SK-N-SH (cell line): ENCODE measurements at regions not wholly inside any gene's neighbourhood (a gene's known extent, or its start where the extent isn't known, plus 50 kb on each side); places are given as distances from the start of the nearest gene placed in this dataset.

Experiments used
- CTCF ChIA-PET: fragments of 300-600, 350-600 bp; formaldehyde crosslinking; extraction: SDS; loops from one replicate; lab custom pipeline; 2021; lab: Yijun Ruan, JAX
- POLR2A ChIA-PET: fragments of 350-600 bp; sonication (Branson Sonifier 250); formaldehyde crosslinking; extraction: SDS; loops from one replicate; lab custom pipeline; 2020; ENCODE audit warnings: antibody characterized with exemption, inconsistent platforms; lab: Yijun Ruan, JAX
- DNase-seq: peaks from one replicate; pipeline ENCODE4 v3.0.0; 2012
- H2AFZ ChIP-seq: fragments of 200-600 bp; sonication (generic); 2 replicates; pipeline ENCODE4 v1.8.1; 2016; ENCODE audit warnings: antibody characterized with exemption, mild to moderate bottlenecking, low read depth
- H3F3A ChIP-seq: fragments of 200-600 bp; sonication (generic); replicated peaks from 2 replicates; pipeline ENCODE3; 2016; ENCODE audit warnings: antibody characterized with exemption, mild to moderate bottlenecking; ENCODE audit not compliant: insufficient read depth
- H3K27ac ChIP-seq, 2 experiments: fragments of 200-500 bp in 1 of 2; fragments of 200-600 bp in 1 of 2; sonication (Bioruptor generic) in 1 of 2; sonication (generic), shearing (Covaris generic) in 1 of 2; 2 replicates each; pipeline versions ENCODE4 v1.5.1 to v1.6.1; 2014 to 2016; ENCODE audit warnings: low read depth in 2 of 2, inconsistent platforms in 1 of 2, low read length in 1 of 2, mild to moderate bottlenecking in 1 of 2, mixed read lengths in 1 of 2
- H3K27me3 ChIP-seq: fragments of 200-600 bp; sonication (generic), shearing (Covaris generic); 2 replicates; pipeline ENCODE4 v1.6.1; 2016; ENCODE audit warnings: mixed run types; ENCODE audit not compliant: insufficient read depth
- H3K36me3 ChIP-seq, 2 experiments: fragments of 200-500 bp in 1 of 2; fragments of 200-600 bp in 1 of 2; sonication (Bioruptor generic) in 1 of 2; sonication (generic) in 1 of 2; replicated peaks in 1 of 2; 2 replicates each; pipeline versions ENCODE3 to v1.5.1; 2014 to 2016; ENCODE audit warnings: low read length in 1 of 2, mild to moderate bottlenecking in 1 of 2; ENCODE audit not compliant: insufficient read depth in 2 of 2, control insufficient read depth in 1 of 2
- H3K4me1 ChIP-seq, 2 experiments: fragments of 200-500 bp in 1 of 2; fragments of 200-600 bp in 1 of 2; sonication (Bioruptor generic) in 1 of 2; sonication (generic), shearing (Covaris generic) in 1 of 2; 2 replicates each; pipeline versions ENCODE4 v1.5.1 to v1.6.1; 2014 to 2016; ENCODE audit warnings: low read depth in 1 of 2, low read length in 1 of 2, mixed run types in 1 of 2; ENCODE audit not compliant: insufficient read depth in 2 of 2, control insufficient read depth in 1 of 2
- H3K4me2 ChIP-seq: fragments of 200-600 bp; sonication (generic), shearing (Covaris generic); 2 replicates; pipeline ENCODE4 v1.6.1; 2017; ENCODE audit warnings: mixed run types
- H3K4me3 ChIP-seq, 2 experiments: fragments of 200-500 bp in 1 of 2; fragments of 200-600 bp in 1 of 2; sonication (Bioruptor generic) in 1 of 2; sonication (generic), shearing (Covaris generic) in 1 of 2; 2 replicates each; pipeline versions ENCODE4 v1.5.1 to v1.8.1; 2014 to 2016; ENCODE audit warnings: low read depth in 2 of 2, inconsistent platforms in 1 of 2, low read length in 1 of 2, mild to moderate bottlenecking in 1 of 2, mixed read lengths in 1 of 2, moderate library complexity in 1 of 2
- H3K79me2 ChIP-seq: fragments of 200-600 bp; sonication (generic); 2 replicates; pipeline ENCODE4 v1.8.1; 2017; ENCODE audit warnings: mild to moderate bottlenecking; ENCODE audit not compliant: insufficient read depth
- H3K9ac ChIP-seq: fragments of 200-600 bp; sonication (generic); 2 replicates; pipeline ENCODE4 v1.6.1; 2017; ENCODE audit warnings: mixed run types
- H3K9me2 ChIP-seq: fragments of 200-600 bp; sonication (generic); 2 replicates; pipeline ENCODE4 v1.6.1; 2017; ENCODE audit warnings: mixed run types
- H3K9me3 ChIP-seq: fragments of 200-600 bp; sonication (generic); 2 replicates; pipeline ENCODE4 v1.6.1; 2017; ENCODE audit warnings: mixed run types, mild to moderate bottlenecking, moderate library complexity
- H4K20me1 ChIP-seq: fragments of 200-600 bp; sonication (generic); 2 replicates; pipeline ENCODE4 v1.6.1; 2017; ENCODE audit warnings: mild to moderate bottlenecking, mixed run types; ENCODE audit not compliant: insufficient read depth
- CHD2 ChIP-seq: fragments of 150-350 bp; IDR thresholded peaks from 2 replicates; pipeline ENCODE4 v1.6.1; 2018; ENCODE audit warnings: low read length; ENCODE audit not compliant: partially characterized antibody
- EP300 ChIP-seq, 2 experiments: IDR thresholded peaks; 2 replicates each; pipeline versions ENCODE4 v1.4.0 to v1.6.1; 2012; ENCODE audit warnings: borderline replicate concordance in 1 of 2, low read depth in 1 of 2, low read length in 1 of 2
- FOSL2 ChIP-seq: IDR thresholded peaks from 2 replicates; pipeline ENCODE4 v1.4.0; 2012; ENCODE audit warnings: low read depth, mild to moderate bottlenecking, moderate library complexity, borderline replicate concordance
- FOXM1 ChIP-seq: IDR thresholded peaks from 2 replicates; pipeline ENCODE4 v1.4.0; 2012; ENCODE audit warnings: low read depth, mild to moderate bottlenecking
- MEF2A ChIP-seq: IDR thresholded peaks from 2 replicates; pipeline ENCODE4 v1.4.0; 2012; ENCODE audit warnings: low read depth, borderline replicate concordance
- NFIC ChIP-seq: IDR thresholded peaks from 2 replicates; pipeline ENCODE4 v1.4.0; 2012; ENCODE audit warnings: borderline replicate concordance
- RAD21 ChIP-seq: IDR thresholded peaks from 2 replicates; pipeline ENCODE4 v1.6.1; 2012; ENCODE audit warnings: mild to moderate bottlenecking, low read length
- RXRA ChIP-seq: IDR thresholded peaks from 2 replicates; pipeline ENCODE4 v1.4.0; 2012; ENCODE audit warnings: low read depth, mild to moderate bottlenecking, borderline replicate concordance
- TCF12 ChIP-seq: IDR thresholded peaks from 2 replicates; pipeline ENCODE4 v1.4.0; 2012
- TEAD4 ChIP-seq: IDR thresholded peaks from 2 replicates; pipeline ENCODE4 v1.4.0; 2012; ENCODE audit warnings: mild to moderate bottlenecking, borderline replicate concordance; ENCODE audit not compliant: insufficient read depth
- WGBS: methylation state at CpG from one replicate; pipeline ENCODE4 v1.1.6; 2017; ENCODE audit warnings: low lambda C conversion rate; 5-methylcytosine and 5-hydroxymethylcytosine counted together
- TF ChIP-seq, protein P1 (sequence below): IDR thresholded peaks from 2 replicates; pipeline ENCODE4; 2012
- TF ChIP-seq, protein P2 (sequence below): IDR thresholded peaks from 2 replicates; pipeline ENCODE4 v1.6.1; 2012; ENCODE audit warnings: mild to moderate bottlenecking, low read depth, low read length, moderate library complexity
- TF ChIP-seq, protein P3 (sequence below): IDR thresholded peaks from 2 replicates; pipeline ENCODE4 v1.4.0; 2012; ENCODE audit warnings: low read depth
- TF ChIP-seq, protein P4 (sequence below): IDR thresholded peaks from 2 replicates; pipeline ENCODE4 v1.4.0; 2012; ENCODE audit warnings: low read depth, borderline replicate concordance
- TF ChIP-seq, protein P5 (sequence below): IDR thresholded peaks from 2 replicates; pipeline ENCODE4 v1.4.0; 2012; ENCODE audit warnings: low read depth, borderline replicate concordance

DNA sequence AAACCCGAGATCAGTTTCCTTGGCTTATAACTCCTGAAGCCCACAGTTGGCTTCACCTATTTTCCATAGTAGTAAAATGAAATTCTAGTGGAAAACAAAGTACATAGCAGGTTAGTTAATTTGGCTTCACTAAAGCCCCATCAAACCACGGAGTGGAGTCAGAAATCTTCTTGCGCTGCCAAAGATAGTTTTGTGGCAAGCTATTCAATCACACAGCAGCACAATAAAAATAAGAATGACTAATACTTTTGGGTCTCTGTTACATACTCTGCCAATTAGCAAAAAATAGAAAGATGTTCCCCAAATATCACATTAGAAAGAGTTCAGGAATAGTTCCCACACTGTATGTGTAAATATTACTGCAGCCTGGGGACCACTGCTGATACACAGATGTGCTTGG lies 175.2 kb upstream of the NOL4 start:
- Histone ChIP-seq H3K4me2 (no peak overlapping the region), H3K27ac (no peak overlapping the region), H3K36me3 (no peaks in the 10 kb centered on the region), H3F3A (no peaks in the 10 kb centered on the region), H4K20me1 (no peaks in the 10 kb centered on the region), H3K79me2 (no peaks in the 10 kb centered on the region), H3K27me3 (no peaks in the 10 kb centered on the region), H3K4me1 (no peaks in the 10 kb centered on the region), H3K9me3 (no peaks in the 10 kb centered on the region), H2AFZ (no peak overlapping the region), H3K9me2 (no peaks in the 10 kb centered on the region), H3K9ac (no peak overlapping the region), H3K4me3 (no peak overlapping the region)
- WGBS = 54% methylated on average over 3 of the region's 3 CpGs
- DNase-seq = no peak
- TF ChIP-seq TCF12 (no peak), MEF2A (no peak), TEAD4 (no peak), RAD21 (no peak), NFIC (no peak), CHD2 (no peak), FOXM1 (no peak), RXRA (no peak), FOSL2 (no peak), EP300 (IDR thresholded peaks at IDR 0.05; ENCODE audit: borderline replicate concordance in 1 of 2, low read depth in 1 of 2, low read length in 1 of 2) (no peak)
- TF ChIP-seq, protein P1, sequence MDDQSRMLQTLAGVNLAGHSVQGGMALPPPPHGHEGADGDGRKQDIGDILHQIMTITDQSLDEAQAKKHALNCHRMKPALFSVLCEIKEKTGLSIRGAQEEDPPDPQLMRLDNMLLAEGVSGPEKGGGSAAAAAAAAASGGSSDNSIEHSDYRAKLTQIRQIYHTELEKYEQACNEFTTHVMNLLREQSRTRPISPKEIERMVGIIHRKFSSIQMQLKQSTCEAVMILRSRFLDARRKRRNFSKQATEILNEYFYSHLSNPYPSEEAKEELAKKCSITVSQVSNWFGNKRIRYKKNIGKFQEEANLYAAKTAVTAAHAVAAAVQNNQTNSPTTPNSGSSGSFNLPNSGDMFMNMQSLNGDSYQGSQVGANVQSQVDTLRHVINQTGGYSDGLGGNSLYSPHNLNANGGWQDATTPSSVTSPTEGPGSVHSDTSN = no peak
- TF ChIP-seq, protein P2, sequence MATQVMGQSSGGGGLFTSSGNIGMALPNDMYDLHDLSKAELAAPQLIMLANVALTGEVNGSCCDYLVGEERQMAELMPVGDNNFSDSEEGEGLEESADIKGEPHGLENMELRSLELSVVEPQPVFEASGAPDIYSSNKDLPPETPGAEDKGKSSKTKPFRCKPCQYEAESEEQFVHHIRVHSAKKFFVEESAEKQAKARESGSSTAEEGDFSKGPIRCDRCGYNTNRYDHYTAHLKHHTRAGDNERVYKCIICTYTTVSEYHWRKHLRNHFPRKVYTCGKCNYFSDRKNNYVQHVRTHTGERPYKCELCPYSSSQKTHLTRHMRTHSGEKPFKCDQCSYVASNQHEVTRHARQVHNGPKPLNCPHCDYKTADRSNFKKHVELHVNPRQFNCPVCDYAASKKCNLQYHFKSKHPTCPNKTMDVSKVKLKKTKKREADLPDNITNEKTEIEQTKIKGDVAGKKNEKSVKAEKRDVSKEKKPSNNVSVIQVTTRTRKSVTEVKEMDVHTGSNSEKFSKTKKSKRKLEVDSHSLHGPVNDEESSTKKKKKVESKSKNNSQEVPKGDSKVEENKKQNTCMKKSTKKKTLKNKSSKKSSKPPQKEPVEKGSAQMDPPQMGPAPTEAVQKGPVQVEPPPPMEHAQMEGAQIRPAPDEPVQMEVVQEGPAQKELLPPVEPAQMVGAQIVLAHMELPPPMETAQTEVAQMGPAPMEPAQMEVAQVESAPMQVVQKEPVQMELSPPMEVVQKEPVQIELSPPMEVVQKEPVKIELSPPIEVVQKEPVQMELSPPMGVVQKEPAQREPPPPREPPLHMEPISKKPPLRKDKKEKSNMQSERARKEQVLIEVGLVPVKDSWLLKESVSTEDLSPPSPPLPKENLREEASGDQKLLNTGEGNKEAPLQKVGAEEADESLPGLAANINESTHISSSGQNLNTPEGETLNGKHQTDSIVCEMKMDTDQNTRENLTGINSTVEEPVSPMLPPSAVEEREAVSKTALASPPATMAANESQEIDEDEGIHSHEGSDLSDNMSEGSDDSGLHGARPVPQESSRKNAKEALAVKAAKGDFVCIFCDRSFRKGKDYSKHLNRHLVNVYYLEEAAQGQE = no peak
- TF ChIP-seq, protein P3, sequence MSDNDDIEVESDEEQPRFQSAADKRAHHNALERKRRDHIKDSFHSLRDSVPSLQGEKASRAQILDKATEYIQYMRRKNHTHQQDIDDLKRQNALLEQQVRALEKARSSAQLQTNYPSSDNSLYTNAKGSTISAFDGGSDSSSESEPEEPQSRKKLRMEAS = no peak
- TF ChIP-seq, protein P4, sequence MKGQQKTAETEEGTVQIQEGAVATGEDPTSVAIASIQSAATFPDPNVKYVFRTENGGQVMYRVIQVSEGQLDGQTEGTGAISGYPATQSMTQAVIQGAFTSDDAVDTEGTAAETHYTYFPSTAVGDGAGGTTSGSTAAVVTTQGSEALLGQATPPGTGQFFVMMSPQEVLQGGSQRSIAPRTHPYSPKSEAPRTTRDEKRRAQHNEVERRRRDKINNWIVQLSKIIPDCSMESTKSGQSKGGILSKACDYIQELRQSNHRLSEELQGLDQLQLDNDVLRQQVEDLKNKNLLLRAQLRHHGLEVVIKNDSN = no peak
- TF ChIP-seq, protein P5, sequence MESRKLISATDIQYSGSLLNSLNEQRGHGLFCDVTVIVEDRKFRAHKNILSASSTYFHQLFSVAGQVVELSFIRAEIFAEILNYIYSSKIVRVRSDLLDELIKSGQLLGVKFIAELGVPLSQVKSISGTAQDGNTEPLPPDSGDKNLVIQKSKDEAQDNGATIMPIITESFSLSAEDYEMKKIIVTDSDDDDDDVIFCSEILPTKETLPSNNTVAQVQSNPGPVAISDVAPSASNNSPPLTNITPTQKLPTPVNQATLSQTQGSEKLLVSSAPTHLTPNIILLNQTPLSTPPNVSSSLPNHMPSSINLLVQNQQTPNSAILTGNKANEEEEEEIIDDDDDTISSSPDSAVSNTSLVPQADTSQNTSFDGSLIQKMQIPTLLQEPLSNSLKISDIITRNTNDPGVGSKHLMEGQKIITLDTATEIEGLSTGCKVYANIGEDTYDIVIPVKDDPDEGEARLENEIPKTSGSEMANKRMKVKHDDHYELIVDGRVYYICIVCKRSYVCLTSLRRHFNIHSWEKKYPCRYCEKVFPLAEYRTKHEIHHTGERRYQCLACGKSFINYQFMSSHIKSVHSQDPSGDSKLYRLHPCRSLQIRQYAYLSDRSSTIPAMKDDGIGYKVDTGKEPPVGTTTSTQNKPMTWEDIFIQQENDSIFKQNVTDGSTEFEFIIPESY = no peak
- ChIA-PET CTCF (no interaction called here), POLR2A (no interaction called here)
